ENCODE measurements at regions not wholly inside any gene's neighbourhood (a gene's known extent, or its start where the extent isn't known, plus 50 kb on each side); places are given as distances from the start of the nearest gene placed in this dataset.
"Not testable (repeated sequence)": the region's sequence is repeated elsewhere in the genome, so short reads cannot be mapped to it uniquely, and the experiment has no call there.

DNA sequence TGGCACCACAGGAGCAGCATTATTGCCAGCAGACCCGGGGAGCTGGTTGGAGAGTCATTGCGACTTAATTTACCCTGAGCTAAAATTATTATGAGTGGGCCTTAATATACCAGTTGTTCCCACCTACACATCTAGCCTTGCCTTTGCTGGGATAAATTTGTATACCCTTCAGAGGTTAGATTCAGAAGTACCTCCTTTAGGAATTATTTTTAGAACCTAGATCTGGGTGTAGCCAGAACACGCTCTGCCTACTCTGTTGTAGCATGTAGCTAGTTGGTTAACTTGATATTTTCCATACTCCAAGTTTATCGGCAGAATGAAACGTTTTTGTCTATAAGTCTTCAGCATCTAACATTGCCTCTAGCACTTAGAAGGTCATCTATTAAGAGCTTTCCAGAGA is 65.5 kb upstream of the SEC22B start:
- H3K9me3 ChIP-seq (replicated peaks; ENCODE audit: control insufficient read depth, insufficient read depth, low read length); POLR2A ChIA-PET; H3K36me3 ChIP-seq (ENCODE audit: control insufficient read depth in 2 of 2, extremely low read depth in 1 of 2, insufficient read depth in 2 of 2, low read length in 2 of 2); H3K9me1 ChIP-seq (replicated peaks; ENCODE audit: control insufficient read depth, extremely low read depth, insufficient read depth, low read length); CTCF ChIA-PET; DNase-seq (ENCODE audit: low read depth, low spot score); H3K4me3 ChIP-seq (replicated peaks in 1 of 3; ENCODE audit: insufficient read depth in 1 of 3, low read depth in 1 of 3, low read length in 3 of 3); dilution Hi-C loops (cut with MboI; ENCODE audit: extremely low pct_ligation_motif_present, low sequenced_read_pairs); intact Hi-C loops (cut with micrococcal nuclease); H3K9ac ChIP-seq (replicated peaks; ENCODE audit: extremely low read depth, insufficient read depth, low read length); H3K4me2 ChIP-seq (ENCODE audit: insufficient read depth, low read length); H2AFZ ChIP-seq (ENCODE audit: low read depth, low read length); BruUV-seq (replicated peaks); H3K79me2 ChIP-seq (ENCODE audit: control insufficient read depth, insufficient read depth, low read length); H3K27ac ChIP-seq (ENCODE audit: insufficient read depth, low read depth, low read length); H3K27me3 ChIP-seq (ENCODE audit: control insufficient read depth in 2 of 2, insufficient read depth in 2 of 2, low read length in 2 of 2); H4K20me1 ChIP-seq (replicated peaks; ENCODE audit: control insufficient read depth, extremely low read depth, insufficient read depth, low read length); FAIRE-seq; H3K4me1 ChIP-seq (ENCODE audit: control insufficient read depth, extremely low read depth, insufficient read depth, low read length): not testable (repeated sequence)

DNA sequence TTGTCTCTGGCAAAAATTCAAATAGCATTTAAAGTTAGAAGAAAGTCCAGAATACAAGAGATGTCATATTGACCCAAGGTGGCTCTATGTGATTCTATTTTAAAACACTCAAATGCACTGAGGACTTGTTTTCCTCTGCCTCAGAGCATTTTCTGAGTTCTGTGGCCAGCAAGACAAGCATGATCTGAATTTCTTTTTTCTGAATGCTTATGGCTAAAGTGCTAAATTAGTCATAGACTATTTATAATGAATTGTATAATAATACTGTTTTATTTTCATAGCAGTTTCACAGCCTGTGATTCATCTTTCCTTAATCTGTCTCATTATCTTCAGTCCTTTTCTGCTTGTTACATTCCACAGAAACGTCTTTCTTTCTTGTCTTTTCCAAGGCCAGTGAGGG is 63.9 kb upstream of the SEC22B start:
- H3K79me2 ChIP-seq (ENCODE audit: control insufficient read depth, insufficient read depth, low read length); H4K20me1 ChIP-seq (replicated peaks; ENCODE audit: control insufficient read depth, extremely low read depth, insufficient read depth, low read length); CTCF ChIA-PET; H3K4me3 ChIP-seq (replicated peaks in 1 of 3; ENCODE audit: insufficient read depth in 1 of 3, low read depth in 1 of 3, low read length in 3 of 3); FAIRE-seq; H3K36me3 ChIP-seq (ENCODE audit: control insufficient read depth in 2 of 2, extremely low read depth in 1 of 2, insufficient read depth in 2 of 2, low read length in 2 of 2); DNase-seq (ENCODE audit: low read depth, low spot score); dilution Hi-C loops (cut with MboI; ENCODE audit: extremely low pct_ligation_motif_present, low sequenced_read_pairs); H3K9me1 ChIP-seq (replicated peaks; ENCODE audit: control insufficient read depth, extremely low read depth, insufficient read depth, low read length); H3K27me3 ChIP-seq (ENCODE audit: control insufficient read depth in 2 of 2, insufficient read depth in 2 of 2, low read length in 2 of 2); BruUV-seq (replicated peaks); intact Hi-C loops (cut with micrococcal nuclease); H3K27ac ChIP-seq (ENCODE audit: insufficient read depth, low read depth, low read length); POLR2A ChIA-PET; H2AFZ ChIP-seq (ENCODE audit: low read depth, low read length); H3K9me3 ChIP-seq (replicated peaks; ENCODE audit: control insufficient read depth, insufficient read depth, low read length); H3K4me1 ChIP-seq (ENCODE audit: control insufficient read depth, extremely low read depth, insufficient read depth, low read length); H3K9ac ChIP-seq (replicated peaks; ENCODE audit: extremely low read depth, insufficient read depth, low read length); H3K4me2 ChIP-seq (ENCODE audit: insufficient read depth, low read length): not testable (repeated sequence)

DNA sequence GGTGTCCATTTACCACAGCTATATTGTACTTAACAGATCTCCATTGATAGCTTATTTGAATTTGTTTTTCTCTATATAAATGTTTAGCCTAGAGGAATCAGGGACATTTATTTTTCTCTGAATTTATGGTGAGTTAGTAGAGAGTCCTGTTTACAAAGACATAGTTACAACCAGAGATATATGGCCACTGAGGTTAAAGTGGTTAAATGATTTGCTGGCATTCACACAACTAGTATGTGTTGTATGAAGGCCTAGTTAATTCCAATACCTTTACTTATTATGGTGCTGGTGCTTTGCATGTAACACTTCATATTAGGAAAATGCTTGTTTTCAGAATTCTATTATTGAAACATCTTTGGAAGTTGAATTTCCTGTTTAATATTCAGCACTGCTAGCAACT is 63.0 kb upstream of the SEC22B start:
- H3K9me3 ChIP-seq (replicated peaks; ENCODE audit: control insufficient read depth, insufficient read depth, low read length); BruUV-seq (replicated peaks); H3K79me2 ChIP-seq (ENCODE audit: control insufficient read depth, insufficient read depth, low read length); DNase-seq (ENCODE audit: low read depth, low spot score); FAIRE-seq; H3K4me2 ChIP-seq (ENCODE audit: insufficient read depth, low read length); H3K4me1 ChIP-seq (ENCODE audit: control insufficient read depth, extremely low read depth, insufficient read depth, low read length); H3K27ac ChIP-seq (ENCODE audit: insufficient read depth, low read depth, low read length); H2AFZ ChIP-seq (ENCODE audit: low read depth, low read length); H3K27me3 ChIP-seq (ENCODE audit: control insufficient read depth in 2 of 2, insufficient read depth in 2 of 2, low read length in 2 of 2); H3K4me3 ChIP-seq (replicated peaks in 1 of 3; ENCODE audit: insufficient read depth in 1 of 3, low read depth in 1 of 3, low read length in 3 of 3); dilution Hi-C loops (cut with MboI; ENCODE audit: extremely low pct_ligation_motif_present, low sequenced_read_pairs); H4K20me1 ChIP-seq (replicated peaks; ENCODE audit: control insufficient read depth, extremely low read depth, insufficient read depth, low read length); POLR2A ChIA-PET; H3K36me3 ChIP-seq (ENCODE audit: control insufficient read depth in 2 of 2, extremely low read depth in 1 of 2, insufficient read depth in 2 of 2, low read length in 2 of 2); H3K9ac ChIP-seq (replicated peaks; ENCODE audit: extremely low read depth, insufficient read depth, low read length); intact Hi-C loops (cut with micrococcal nuclease); CTCF ChIA-PET; H3K9me1 ChIP-seq (replicated peaks; ENCODE audit: control insufficient read depth, extremely low read depth, insufficient read depth, low read length): not testable (repeated sequence)

DNA sequence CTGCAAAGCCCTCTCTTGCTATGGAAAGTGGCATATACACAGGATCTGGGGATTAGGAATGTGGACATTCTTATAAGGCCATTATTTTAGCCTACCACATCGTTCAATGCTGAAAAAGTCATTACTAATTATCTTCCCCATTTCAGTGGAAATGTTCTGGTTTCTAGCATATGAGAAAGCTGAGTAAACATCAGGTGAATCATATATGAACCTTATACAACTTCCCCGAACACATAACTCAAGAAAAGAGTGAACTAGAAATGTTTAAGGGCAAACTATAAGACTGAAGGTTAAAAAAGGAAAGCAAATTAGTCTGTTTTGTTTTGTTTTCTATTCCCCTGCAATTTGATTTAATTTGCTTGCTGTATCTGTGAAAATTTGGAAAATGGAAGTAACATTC is 62.5 kb upstream of the SEC22B start:
- H3K36me3 ChIP-seq (ENCODE audit: control insufficient read depth in 2 of 2, extremely low read depth in 1 of 2, insufficient read depth in 2 of 2, low read length in 2 of 2); H2AFZ ChIP-seq (ENCODE audit: low read depth, low read length); H3K9ac ChIP-seq (replicated peaks; ENCODE audit: extremely low read depth, insufficient read depth, low read length); CTCF ChIA-PET; H3K4me3 ChIP-seq (replicated peaks in 1 of 3; ENCODE audit: insufficient read depth in 1 of 3, low read depth in 1 of 3, low read length in 3 of 3); FAIRE-seq; POLR2A ChIA-PET; H4K20me1 ChIP-seq (replicated peaks; ENCODE audit: control insufficient read depth, extremely low read depth, insufficient read depth, low read length); dilution Hi-C loops (cut with MboI; ENCODE audit: extremely low pct_ligation_motif_present, low sequenced_read_pairs); H3K27me3 ChIP-seq (ENCODE audit: control insufficient read depth in 2 of 2, insufficient read depth in 2 of 2, low read length in 2 of 2); H3K27ac ChIP-seq (ENCODE audit: insufficient read depth, low read depth, low read length); DNase-seq (ENCODE audit: low read depth, low spot score); intact Hi-C loops (cut with micrococcal nuclease); H3K4me2 ChIP-seq (ENCODE audit: insufficient read depth, low read length); H3K79me2 ChIP-seq (ENCODE audit: control insufficient read depth, insufficient read depth, low read length); H3K9me3 ChIP-seq (replicated peaks; ENCODE audit: control insufficient read depth, insufficient read depth, low read length); H3K4me1 ChIP-seq (ENCODE audit: control insufficient read depth, extremely low read depth, insufficient read depth, low read length); BruUV-seq (replicated peaks); H3K9me1 ChIP-seq (replicated peaks; ENCODE audit: control insufficient read depth, extremely low read depth, insufficient read depth, low read length): not testable (repeated sequence)
